Amniotic stem cell (primary cell): ENCODE measurements at regions not wholly inside any gene's neighbourhood (a gene's known extent, or its start where the extent isn't known, plus 50 kb on each side); places are given as distances from the start of the nearest gene placed in this dataset.
A peak's percentile ranks its signal among the peaks of the same experiment; 100 is the strongest.

ENCODE experiments used
- DNase-seq: peaks from one replicate; lab custom pipeline; 2025; lab: John Stamatoyannopoulos, UW

DNA sequence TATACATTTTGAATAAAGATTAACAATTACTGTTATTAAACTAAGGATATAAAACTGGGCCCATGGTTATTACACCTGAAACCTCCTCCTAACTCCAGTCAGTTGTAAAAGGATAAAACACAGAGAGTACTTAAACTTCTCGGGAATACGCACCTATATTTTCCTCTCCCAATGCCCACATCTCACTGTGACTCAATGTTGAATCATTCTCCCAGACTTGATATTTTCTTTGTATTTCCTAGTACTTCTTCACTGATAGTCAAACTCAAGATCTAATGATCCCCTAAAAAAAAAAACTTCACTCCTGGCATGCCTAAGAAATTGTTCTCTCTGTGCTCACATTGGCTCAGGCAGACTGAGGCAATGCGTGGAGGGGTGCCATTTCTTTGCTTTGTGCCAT, 212.5 kb upstream of the DKK2 start:
- DNase-seq: no peak

DNA sequence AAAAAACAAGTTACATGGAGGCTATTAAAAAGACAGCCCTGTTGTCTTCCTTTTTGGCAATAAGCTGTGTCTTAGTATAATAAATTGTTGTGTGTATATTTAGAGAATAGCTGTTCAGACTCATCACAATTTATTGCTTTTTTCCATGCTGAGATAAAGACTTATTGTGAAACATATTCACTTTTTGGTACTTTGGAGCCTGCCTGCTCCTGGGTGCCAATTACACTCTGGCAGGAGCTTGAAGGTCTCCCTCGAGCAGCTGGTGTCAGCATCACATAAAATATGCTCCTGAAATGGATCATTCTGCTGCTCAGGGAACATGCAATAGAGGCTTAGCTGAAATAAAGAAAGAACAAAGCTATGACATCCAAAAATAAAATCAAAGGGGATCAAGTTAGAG, 211.6 kb upstream of the DKK2 start:
- DNase-seq: no peak

DNA sequence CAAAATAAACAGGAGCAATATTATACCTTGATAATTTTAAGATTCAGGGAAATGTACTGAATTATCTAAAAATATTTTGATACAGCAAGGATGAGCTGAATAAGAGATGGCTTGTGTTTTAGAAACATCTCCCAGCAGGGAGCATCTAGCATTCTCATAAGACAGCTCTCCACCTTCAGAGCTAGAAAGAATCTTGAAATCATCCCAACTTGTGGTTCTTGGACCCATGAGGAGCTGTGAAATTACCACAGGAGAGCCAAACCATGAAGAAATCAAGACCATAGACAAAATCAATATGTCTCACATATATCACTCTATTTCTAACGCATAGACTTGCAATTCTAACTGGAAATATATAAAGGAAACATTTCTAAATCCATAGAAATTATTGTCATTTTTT, 210.6 kb upstream of the DKK2 start:
- no peak for DNase-seq

DNA sequence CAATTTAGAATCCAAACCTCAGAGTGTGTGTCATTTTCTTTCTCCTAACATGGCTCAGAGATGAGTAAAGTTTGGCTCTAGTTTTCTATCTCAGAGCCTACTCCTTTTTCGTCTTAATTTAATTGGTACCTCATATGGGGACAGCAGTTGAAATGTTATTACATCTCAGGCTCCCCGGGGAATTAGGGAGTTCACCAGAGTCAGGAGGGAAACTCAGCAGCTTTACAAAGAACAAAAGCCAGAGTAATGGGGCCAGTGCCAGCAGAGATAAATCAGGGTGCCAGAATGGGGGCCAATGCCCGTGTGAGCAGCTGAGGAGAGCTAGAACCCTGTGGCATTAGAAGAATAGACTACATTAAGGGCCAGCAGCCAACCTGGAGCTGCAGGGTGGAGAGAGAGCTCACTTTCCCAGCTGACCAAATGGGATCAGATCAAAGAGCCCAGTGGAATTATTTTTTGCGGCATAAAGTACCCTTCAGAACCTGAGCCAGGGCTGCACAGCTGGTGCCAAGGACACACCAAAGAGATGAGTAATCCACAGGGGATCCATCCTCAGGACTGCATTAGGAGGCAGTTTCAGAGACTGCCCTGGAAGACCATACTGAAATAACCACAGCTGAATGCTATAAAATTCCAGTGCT, 207.1 kb upstream of the DKK2 start:
- no peak for DNase-seq

DNA sequence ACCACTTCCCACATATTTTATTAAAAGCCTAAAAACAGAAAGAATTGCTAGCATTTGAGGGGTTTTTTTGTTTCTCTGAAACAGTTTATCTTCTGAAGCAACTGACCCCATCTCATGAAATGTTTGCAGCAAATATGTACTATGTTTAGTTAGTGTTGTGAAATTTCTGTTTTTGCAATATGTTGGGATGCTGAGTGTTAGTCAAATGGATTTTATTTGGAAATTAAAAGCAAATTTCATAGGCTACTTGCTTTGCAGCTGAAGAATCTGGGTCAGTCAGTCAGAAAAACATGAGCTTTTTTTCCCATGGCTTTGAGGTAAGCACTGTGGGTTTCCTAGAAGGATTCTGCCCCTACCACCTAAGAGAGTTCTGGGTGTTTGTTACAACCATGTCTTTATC, 184.9 kb upstream of the DKK2 start:
- DNase-seq: no peak

DNA sequence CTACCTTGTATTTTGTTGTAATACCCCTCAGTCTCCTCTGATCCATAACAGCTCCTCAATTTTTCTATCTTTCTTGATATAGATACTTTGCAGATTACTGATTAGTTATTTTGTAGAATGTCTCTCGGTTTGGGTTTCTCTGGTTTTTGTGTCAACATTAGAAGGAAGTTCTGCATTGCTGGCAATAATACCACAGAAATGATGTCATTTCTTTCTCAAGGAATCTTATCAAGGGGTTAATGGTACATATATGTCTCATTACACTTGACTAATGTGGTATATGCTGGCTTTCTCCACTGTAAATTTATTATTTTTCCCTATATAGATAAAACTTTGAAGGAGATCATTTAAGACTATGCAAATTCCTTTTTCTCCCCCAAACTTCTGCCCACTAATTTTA, 183.6 kb upstream of the DKK2 start:
- DNase-seq: no peak

DNA sequence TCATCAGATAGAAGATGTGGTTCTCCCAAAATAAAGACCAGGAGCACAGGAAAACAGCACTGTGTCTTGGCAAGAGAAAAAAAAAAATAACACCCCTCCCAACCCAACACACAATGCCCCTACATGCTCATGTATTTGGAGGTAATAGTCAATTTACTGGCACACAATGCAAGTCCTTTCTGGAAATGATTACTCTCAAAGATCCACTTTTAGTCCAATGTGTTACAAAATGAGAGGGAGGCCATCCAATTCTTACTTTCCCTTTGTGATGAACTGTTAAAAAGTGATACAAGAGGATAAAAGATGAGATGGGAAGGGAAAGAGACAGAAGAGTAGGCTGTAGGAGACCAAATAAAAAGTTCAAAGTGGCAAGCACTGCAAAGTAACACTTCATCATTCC, 180.3 kb upstream of the DKK2 start:
- DNase-seq: no peak

DNA sequence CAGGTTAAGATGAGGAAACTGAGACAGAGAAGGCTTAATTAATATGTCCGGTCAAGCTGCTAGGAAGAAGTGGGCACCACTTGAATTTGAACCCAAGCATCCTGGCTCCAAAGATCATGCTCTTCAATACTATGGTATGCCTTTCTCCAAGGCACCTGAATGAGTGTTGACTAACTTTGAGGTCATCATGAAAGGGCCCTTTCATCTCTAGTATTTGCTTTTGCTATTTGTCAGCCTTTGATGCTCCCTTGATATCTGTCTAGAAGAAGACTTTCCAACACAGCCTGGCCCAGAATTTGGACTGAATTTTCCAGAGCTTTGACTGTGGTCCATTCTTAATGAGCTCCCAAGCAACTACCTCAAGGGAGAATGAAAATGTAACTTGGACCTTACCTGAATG, 179.1 kb upstream of the DKK2 start:
- no peak for DNase-seq

DNA sequence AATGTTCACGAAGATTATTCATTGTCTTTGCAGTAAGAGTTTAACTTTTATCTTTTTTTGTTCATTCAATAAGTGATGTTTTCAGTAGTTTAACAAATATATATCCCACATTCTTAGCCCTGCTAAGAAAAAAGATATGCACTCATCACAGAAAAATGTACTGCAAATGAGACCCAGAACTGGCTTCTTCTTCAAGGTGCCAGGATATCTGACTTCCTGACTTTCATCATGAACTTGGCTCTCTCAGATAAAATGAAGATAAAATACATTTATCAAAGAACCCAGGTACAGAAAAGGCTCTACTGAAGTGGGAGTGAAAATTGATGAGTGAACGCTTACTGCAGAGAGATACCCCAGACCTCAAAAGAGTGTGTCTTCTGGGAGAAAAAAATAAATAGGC, 177.8 kb upstream of the DKK2 start:
- no peak for DNase-seq

DNA sequence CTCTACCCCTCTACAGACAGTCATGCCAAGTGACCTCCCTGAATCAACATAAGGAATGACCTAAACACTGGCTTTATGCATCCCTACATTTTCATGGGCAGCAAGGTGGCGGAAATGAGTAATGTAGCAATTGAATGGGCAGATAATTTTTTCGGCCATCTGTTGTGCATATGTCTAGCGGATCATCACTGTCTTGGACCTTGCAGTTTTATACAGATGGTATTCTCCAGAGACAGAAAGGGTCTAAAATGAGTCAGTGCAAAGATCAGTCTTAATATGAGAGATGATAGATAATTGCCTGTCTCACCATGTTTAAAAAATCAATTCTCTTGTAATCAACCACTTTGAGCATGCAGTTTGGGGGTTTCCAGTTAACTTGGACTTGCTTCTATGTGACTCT, 177.3 kb upstream of the DKK2 start:
- DNase-seq: no peak

DNA sequence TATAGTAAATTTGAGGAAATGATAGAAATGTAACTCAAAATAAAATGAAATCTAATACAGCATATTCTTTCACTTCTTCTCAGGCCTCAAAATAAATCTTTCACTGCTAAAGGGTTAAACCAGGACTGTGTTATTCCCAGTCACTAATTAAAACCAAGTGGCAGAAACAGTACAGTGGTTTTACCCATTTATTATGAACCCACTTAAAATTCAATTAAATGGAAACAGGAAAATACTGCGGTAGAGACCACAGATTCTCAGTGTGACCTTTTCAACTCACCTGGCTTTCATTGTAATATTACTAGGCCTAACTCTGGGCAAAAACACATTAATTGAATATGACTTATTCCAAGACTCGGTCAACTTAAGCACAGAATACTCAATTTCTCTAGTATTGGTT, 176.5 kb upstream of the DKK2 start:
- no peak for DNase-seq

DNA sequence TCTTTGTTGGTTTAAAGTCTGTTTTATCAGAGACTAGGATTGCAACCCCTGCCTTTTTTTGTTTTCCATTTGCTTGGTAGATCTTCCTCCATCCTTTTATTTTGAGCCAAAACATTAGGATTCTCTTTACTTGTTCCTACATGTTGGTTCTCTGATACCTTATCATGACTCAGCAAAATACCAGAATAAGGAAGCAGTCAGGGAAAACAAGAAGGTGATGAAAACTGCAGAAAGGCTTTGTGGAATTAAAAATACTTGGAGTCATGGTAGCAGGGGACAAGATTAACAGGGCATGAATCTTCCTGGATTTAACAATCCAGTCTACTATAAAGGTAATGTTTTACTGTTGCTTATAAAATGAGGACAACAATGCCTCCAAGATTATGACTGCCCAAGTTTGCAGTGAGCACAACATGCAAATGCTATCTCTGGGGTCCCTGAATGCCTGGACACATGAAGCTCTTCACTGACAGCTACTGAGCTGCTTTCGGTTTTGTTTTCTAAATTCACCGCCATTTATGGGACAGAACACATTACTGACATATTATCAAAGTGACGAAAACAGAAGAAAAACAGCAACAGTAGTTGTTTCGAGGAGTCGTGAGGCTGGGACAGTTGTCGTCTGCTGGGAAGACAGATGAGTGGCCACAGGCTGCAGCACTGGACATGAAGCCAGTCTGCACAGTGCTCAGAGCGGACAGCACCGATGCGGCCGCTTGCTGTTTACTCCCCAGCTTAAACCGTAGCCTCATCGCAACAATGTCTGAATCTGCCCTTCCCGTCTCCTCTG, 174.5 kb upstream of the DKK2 start:
- no peak for DNase-seq

DNA sequence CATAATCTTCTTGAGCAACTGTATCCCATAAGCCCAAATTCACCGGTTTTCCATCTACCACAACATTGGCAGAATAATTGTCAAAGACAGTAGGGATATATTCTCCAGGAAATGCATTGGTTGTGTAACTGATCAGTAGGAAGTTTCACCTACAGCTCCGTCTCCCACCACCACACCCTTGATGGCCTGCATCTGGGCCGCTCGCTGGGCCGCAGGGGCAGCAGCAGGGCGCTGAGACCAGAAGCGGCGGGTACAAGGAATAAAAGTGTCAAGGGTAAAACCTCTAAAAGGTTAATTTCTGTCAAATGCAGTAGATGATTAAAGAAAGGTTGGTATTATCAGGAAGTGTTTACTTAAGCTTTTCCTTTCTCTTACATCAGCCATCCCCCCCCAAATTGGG, 167.6 kb upstream of the DKK2 start:
- DNase-seq: no peak

DNA sequence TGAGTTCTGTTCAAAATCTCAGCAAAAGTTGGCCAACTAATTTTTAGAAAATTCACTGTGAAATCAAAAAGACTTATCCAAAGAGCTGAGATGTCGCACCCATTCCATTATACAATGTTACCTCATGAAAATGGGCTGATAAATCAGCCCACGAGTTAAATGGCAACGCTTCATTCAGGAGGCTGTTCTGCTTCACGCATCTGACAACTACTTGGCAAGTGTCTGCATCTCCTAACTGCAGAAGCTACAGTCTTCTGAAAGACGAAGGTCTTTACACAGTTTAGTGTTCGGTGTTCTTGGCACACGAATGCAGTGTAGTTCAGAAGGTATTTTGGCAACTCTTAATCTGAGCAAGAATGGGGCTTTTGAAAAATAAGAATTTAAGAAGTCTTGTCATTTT, 166.6 kb upstream of the DKK2 start:
- DNase-seq: no peak

DNA sequence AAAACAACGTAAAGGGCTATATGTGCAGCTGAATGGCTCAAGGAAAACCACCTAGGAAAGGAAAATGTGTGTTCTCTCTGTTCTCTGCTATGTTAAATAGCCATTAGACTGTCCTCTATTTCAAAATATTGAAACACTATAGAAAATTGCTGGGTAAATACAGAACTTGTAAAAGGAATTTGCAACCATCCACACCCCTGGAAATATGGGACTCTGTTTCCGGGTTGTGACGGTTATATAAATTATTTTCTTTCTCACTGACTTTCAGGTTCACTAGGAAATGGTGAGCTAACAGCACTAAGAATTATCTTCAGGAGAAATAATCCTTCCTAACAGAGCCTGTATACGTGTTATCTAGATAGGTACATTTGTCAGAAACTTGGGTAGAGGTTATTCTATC, 161.0 kb upstream of the DKK2 start:
- DNase-seq: no peak

DNA sequence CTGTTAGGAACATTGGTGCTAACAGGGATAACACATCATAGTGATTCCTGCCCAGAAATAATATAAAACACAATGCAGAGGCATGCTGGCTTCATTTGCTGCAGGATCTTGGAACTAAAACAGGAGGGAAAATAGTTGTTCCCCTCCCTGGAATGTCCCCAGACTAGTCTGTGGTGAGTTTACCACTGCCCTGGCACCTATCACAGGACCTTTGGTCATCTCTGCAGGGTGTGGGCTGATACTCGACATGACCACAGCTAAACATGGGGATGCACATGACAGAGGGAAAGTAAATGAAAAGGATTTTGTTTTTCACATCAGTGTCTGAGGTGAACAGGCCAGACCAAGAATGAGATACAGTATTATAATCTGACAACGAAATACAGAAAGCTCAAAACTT, 160.2 kb upstream of the DKK2 start:
- DNase-seq: no peak

DNA sequence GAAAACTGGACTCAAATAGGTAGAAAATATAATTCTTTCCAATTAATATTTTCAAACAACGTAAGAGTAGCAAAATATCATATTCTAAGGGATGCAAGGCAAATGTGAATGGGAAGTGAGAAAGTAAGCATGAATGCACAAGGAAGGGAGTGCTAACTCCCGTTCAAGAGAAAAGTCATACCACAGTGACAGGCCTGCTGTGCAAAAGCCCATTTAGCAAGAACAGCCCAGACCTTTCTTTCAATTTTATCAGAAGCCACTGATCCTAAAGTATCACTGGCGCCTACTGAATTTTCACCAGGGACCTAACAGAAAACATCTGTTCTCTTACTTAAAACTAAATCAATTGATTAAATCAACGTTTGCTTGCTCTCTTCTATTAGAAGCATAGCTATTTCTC, 157.9 kb upstream of the DKK2 start:
- DNase-seq: no peak

DNA sequence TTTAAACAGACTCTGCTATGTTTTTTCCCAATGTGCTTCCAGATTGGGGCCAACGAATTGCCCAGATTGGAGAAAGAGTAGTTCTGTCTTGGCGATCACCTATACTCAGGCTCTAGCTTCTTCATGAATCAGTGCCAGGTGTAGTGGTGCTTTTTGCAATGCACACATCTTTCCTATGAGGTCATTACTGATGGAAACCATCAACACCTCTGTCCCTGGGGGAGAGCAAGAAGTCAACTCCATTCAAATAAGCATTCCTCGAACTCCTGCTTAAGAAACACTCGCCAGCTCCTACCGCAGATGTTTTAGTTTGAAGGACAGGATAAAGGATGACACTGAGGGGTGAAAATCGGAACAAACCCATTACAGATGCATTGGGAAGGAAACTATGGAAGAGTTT, 156.5 kb upstream of the DKK2 start:
- no peak for DNase-seq

DNA sequence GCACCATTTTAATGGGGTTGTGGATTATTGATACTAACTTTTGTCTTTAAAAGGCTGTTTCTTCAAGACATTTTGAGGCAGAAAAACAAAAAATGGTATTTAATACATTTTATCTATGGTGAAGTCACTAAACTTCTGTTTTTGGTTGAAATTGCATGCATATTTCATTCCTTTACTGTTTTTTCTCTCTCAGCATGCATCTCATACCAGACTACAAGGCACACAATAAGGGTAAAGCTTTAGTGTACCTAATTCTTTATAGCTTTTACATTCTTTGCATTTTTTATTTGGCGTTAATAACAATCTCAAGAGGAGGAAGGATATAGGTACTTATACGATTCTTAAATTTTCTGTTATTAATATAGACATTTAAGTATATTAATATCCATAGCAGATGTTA, 151.0 kb upstream of the DKK2 start:
- no peak for DNase-seq

DNA sequence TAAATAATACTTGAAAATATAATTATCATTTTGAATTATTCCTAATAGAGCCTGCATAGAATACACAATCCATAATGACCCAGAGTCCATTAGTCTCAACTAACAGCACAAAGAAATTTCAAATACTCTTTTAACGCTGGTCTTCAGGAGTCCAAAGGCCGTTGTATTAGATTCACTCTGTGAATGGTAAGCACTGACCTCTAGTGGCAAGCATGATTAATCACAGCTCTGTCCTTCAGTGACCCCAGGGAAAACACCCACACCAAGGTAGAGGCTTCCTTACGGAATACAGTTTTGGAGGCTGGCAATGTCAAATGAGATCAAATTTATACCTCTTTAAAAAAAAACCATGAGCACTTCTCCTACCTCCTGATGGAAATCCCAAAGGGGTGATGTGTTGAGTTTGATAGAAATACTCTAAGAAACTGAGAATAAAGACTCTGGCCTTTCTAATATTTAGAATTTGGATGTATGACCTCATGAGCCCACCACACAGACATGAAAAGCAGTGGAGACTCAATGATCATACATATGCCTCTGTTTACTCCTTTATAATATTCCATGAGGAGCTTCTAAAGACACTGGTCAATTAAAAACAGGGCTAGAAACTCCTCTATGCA, 147.2 kb upstream of the DKK2 start:
- peak; percentile 66 for DNase-seq

DNA sequence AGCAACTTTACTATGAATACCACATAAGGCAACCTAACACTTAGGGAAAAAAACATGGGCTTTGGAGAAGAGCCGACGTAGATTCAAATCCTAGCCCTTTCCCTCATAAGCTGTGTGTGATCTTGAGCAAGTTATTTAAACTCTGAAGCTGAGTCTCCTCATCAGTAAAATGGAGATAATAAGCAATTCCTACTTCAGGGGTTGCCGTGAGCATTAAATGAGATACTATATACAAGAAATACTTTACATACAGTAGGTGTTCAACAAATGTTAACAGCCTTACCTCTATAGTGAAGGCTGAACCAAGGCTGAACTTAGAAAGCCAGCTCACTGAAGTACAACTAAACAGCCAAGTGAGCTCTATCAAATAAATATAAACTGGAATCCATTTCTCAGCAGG, 146.2 kb upstream of the DKK2 start:
- DNase-seq: no peak

DNA sequence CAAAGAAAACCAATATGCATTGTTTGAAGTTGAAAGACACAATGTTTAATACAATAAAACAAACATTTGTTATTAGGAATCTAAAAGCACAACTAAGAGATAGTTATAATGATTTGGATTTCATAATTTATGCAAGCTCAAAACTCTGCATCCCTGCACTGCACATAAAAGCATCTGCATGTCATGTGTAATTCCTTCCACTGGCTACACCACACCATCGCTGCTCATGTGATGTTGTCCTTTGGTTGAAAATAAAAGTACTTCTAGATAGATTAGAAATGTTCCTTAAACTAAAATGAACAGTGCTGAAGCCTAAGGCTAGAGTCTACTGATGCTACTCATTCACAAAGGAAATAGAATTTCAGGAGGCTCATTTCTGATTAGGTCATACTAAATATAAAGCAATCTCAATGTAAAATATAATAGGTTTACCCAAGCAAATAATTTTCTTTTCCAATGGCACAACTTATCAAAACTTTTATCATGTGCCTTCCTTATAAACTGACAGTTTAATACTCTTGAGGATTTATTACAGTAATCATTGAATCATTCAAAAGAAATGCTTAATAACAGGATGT, 130.8 kb upstream of the DKK2 start:
- DNase-seq: no peak

DNA sequence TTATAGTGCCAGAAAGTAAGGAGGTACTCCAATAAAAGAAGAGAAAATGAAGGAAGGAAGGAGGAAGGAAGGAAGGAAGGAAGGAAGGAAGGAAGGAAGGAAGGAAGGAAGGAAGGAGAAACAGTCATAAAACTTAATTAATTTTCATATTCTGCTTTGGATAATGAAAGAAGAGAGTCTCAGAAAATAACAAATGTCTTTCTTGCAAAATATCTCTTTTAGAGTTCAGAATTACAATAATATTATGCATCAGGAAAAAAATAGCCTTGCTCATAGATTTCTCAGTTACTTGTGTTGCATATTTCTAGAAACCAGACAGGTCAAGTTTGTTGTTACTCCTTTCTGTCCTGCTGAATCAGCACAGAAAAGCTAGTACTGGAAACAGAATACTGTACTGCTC, 130.1 kb upstream of the DKK2 start:
- DNase-seq: no peak
